ENCODE measurements at regions not wholly inside any gene's neighbourhood (a gene's known extent, or its start where the extent isn't known, plus 50 kb on each side); places are given as distances from the start of the nearest gene placed in this dataset.

DNA sequence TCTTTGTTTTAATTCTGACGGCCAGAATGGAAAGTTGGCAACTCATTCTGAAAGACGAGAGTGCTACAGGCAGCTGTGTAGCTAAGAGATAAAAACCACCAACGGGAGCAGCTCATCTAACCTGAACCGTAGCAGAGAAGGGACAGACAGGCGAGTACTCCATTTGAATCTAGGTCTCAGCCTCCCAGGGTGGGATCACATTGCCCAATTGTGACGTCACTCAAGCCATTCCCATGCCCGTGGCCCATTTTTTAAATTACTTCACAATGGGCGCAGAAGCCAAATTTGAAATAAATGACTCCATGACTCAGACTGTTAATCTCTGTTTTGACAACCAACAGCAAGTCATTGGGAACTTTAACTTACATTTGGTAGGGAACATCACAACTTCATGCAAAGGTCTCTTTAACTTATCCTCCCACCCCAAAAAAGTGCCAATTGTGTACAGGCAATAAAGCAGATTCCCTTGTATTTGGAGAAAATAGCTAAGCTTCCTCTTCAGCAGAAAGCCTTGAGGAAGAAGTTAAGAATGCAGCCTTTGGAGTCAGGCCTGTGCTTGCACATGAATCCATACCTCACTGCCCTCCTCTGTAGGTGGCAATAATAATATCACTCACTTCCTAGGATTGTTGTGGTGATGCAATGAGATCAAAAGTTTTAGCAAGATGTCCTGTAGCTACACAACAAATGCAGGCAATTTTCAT, 93.2 kb upstream of the KIF5B start:
- no peak overlapping the region for H3K23ac ChIP-seq (ENCODE audit: low read length in 2 of 2)
- H2BK15ac ChIP-seq (ENCODE audit: low read depth, poor library complexity, severe bottlenecking), result no peak overlapping the region
- H2AFZ ChIP-seq (ENCODE audit: low read depth, low read length), result no peak overlapping the region
- H2BK5ac ChIP-seq (ENCODE audit: low read depth, low read length, poor library complexity, severe bottlenecking), result no peak overlapping the region
- H3K9ac ChIP-seq (ENCODE audit: low read length), result peak overlapping the region; percentile 89
- no peak overlapping the region for H2BK120ac ChIP-seq (ENCODE audit: low read depth, low read length)
- no peak overlapping the region for H3K18ac ChIP-seq (ENCODE audit: low read depth in 1 of 2, low read length in 2 of 2)
- H3K14ac ChIP-seq (ENCODE audit: low read length in 2 of 2), result no peak overlapping the region
- no peak overlapping the region for H4K8ac ChIP-seq (ENCODE audit: low read length)
- peak overlapping the region; percentile 14 for H3K4me2 ChIP-seq (ENCODE audit: low read length, poor library complexity, severe bottlenecking)
- H3K27me3 ChIP-seq (ENCODE audit: control insufficient read depth in 1 of 2, insufficient read depth in 1 of 2, low read length in 2 of 2), result no peaks in the 10 kb centered on the region
- peaks cover 11% of the 10 kb centered on the region for H3K4me1 ChIP-seq (ENCODE audit: control insufficient read depth, insufficient read depth, low read depth, low read length)
- peak; percentile 75 for DNase-seq
- no peak overlapping the region for H2AK5ac ChIP-seq (ENCODE audit: low read length, severe bottlenecking)
- peak overlapping the region in 1 of 2 experiments; percentile 65 for H3K4me3 ChIP-seq (ENCODE audit: insufficient read depth in 1 of 2, low read depth in 1 of 2, low read length in 2 of 2)
- peak overlapping the region; percentile 73 for H3K27ac ChIP-seq (ENCODE audit: low read length, poor library complexity, severe bottlenecking)
- no peak overlapping the region for H3K4ac ChIP-seq (ENCODE audit: low read depth in 1 of 2, low read length in 2 of 2)
- 44% methylated on average over 8 of the region's 8 CpGs for WGBS
- H3K79me1 ChIP-seq (replicated peaks; ENCODE audit: low read length, poor library complexity, severe bottlenecking), result no peaks in the 10 kb centered on the region
- no peak overlapping the region for H4K91ac ChIP-seq (ENCODE audit: low read length)
- no peaks in the 10 kb centered on the region for H3K36me3 ChIP-seq (ENCODE audit: control insufficient read depth in 1 of 2, insufficient read depth in 2 of 2, low read depth in 1 of 2, low read length in 2 of 2)
- H2BK12ac ChIP-seq (ENCODE audit: low read length in 2 of 2), result no peak overlapping the region
- H3K9me3 ChIP-seq (ENCODE audit: control insufficient read depth, low read length), result peaks cover 5% of the 10 kb centered on the region

- H3K27ac ChIP-seq (ENCODE audit: low read length, poor library complexity, severe bottlenecking), result peak overlapping the region; percentile 73
- peaks cover 5% of the 10 kb centered on the region for H3K9me3 ChIP-seq (ENCODE audit: control insufficient read depth, low read length)
- no peak for DNase-seq
- H3K4me1 ChIP-seq (ENCODE audit: control insufficient read depth, insufficient read depth, low read depth, low read length), result peaks cover 11% of the 10 kb centered on the region
- peak overlapping the region; percentile 89 for H3K9ac ChIP-seq (ENCODE audit: low read length)
- H2BK15ac ChIP-seq (ENCODE audit: low read depth, poor library complexity, severe bottlenecking), result no peak overlapping the region
- peak overlapping the region in 1 of 2 experiments; percentile 65 for H3K4me3 ChIP-seq (ENCODE audit: insufficient read depth in 1 of 2, low read depth in 1 of 2, low read length in 2 of 2)
- H2BK12ac ChIP-seq (ENCODE audit: low read length in 2 of 2), result no peak overlapping the region
- H3K14ac ChIP-seq (ENCODE audit: low read length in 2 of 2), result no peak overlapping the region
- no peaks in the 10 kb centered on the region for H3K79me1 ChIP-seq (replicated peaks; ENCODE audit: low read length, poor library complexity, severe bottlenecking)
- no peak overlapping the region for H2BK120ac ChIP-seq (ENCODE audit: low read depth, low read length)
- peak overlapping the region; percentile 14 for H3K4me2 ChIP-seq (ENCODE audit: low read length, poor library complexity, severe bottlenecking)
- no peak overlapping the region for H2AFZ ChIP-seq (ENCODE audit: low read depth, low read length)
- WGBS, result 87% methylated on average over 4 of the region's 4 CpGs
- H3K18ac ChIP-seq (ENCODE audit: low read depth in 1 of 2, low read length in 2 of 2), result no peak overlapping the region
- H3K36me3 ChIP-seq (ENCODE audit: control insufficient read depth in 1 of 2, insufficient read depth in 2 of 2, low read depth in 1 of 2, low read length in 2 of 2), result no peaks in the 10 kb centered on the region
- H2AK5ac ChIP-seq (ENCODE audit: low read length, severe bottlenecking), result peak overlapping the region; percentile 16
- no peak overlapping the region for H3K23ac ChIP-seq (ENCODE audit: low read length in 2 of 2)
- H4K91ac ChIP-seq (ENCODE audit: low read length), result no peak overlapping the region
- H3K27me3 ChIP-seq (ENCODE audit: control insufficient read depth in 1 of 2, insufficient read depth in 1 of 2, low read length in 2 of 2), result no peaks in the 10 kb centered on the region
- H3K4ac ChIP-seq (ENCODE audit: low read depth in 1 of 2, low read length in 2 of 2), result no peak overlapping the region
- no peak overlapping the region for H4K8ac ChIP-seq (ENCODE audit: low read length)
- no peak overlapping the region for H2BK5ac ChIP-seq (ENCODE audit: low read depth, low read length, poor library complexity, severe bottlenecking)
Measured at GRCh38 chr10:32148864-32149251, 92.6 kb upstream of the KIF5B start.

- no peak overlapping the region for H3K18ac ChIP-seq (ENCODE audit: low read depth in 1 of 2, low read length in 2 of 2)
- H3K27me3 ChIP-seq (ENCODE audit: control insufficient read depth in 1 of 2, insufficient read depth in 1 of 2, low read length in 2 of 2), result no peaks in the 10 kb centered on the region
- H3K23ac ChIP-seq (ENCODE audit: low read length in 2 of 2), result no peak overlapping the region
- H4K91ac ChIP-seq (ENCODE audit: low read length), result no peak overlapping the region
- H3K36me3 ChIP-seq (ENCODE audit: control insufficient read depth in 1 of 2, insufficient read depth in 2 of 2, low read depth in 1 of 2, low read length in 2 of 2), result no peaks in the 10 kb centered on the region
- no peak overlapping the region for H2AFZ ChIP-seq (ENCODE audit: low read depth, low read length)
- H3K9ac ChIP-seq (ENCODE audit: low read length), result no peak overlapping the region
- H4K8ac ChIP-seq (ENCODE audit: low read length), result no peak overlapping the region
- no peak overlapping the region for H3K14ac ChIP-seq (ENCODE audit: low read length in 2 of 2)
- H3K27ac ChIP-seq (ENCODE audit: low read length, poor library complexity, severe bottlenecking), result no peak overlapping the region
- no peak overlapping the region for H2BK120ac ChIP-seq (ENCODE audit: low read depth, low read length)
- H2AK5ac ChIP-seq (ENCODE audit: low read length, severe bottlenecking), result no peak overlapping the region
- no peak overlapping the region for H2BK15ac ChIP-seq (ENCODE audit: low read depth, poor library complexity, severe bottlenecking)
- H3K4ac ChIP-seq (ENCODE audit: low read depth in 1 of 2, low read length in 2 of 2), result no peak overlapping the region
- no peak overlapping the region for H3K4me2 ChIP-seq (ENCODE audit: low read length, poor library complexity, severe bottlenecking)
- no peaks in the 10 kb centered on the region for H3K9me3 ChIP-seq (ENCODE audit: control insufficient read depth, low read length)
- peaks cover 11% of the 10 kb centered on the region for H3K4me1 ChIP-seq (ENCODE audit: control insufficient read depth, insufficient read depth, low read depth, low read length)
- H3K79me1 ChIP-seq (replicated peaks; ENCODE audit: low read length, poor library complexity, severe bottlenecking), result no peaks in the 10 kb centered on the region
- H2BK12ac ChIP-seq (ENCODE audit: low read length in 2 of 2), result no peak overlapping the region
- DNase-seq, result no peak
- H2BK5ac ChIP-seq (ENCODE audit: low read depth, low read length, poor library complexity, severe bottlenecking), result no peak overlapping the region
- 100% methylated on average over 1 of the region's 1 CpG for WGBS
- H3K4me3 ChIP-seq (ENCODE audit: insufficient read depth in 1 of 2, low read depth in 1 of 2, low read length in 2 of 2), result no peak overlapping the region
Measured at GRCh38 chr10:32147730-32148129, 91.5 kb upstream of the KIF5B start.

DNA sequence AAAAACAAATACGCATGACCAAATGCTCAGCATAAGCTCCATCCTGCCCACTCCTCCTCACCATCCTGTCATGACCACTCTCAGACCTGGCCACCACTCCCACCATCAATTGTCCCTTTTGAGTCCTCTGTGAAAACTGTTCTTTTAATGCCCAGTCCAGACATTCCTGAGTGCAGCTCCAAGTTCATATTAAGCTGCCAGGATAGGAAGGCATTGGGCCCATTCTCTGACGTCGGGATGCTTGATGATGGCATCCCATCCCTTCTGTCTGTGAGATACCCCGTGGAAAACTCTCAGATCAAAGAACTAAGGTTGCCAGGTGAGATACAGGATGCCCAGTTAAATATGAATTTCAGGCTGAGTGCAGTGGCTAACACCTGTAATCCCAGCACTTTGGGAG, 89.9 kb upstream of the KIF5B start:
- no peaks in the 10 kb centered on the region for H3K27me3 ChIP-seq (ENCODE audit: control insufficient read depth in 1 of 2, insufficient read depth in 1 of 2, low read length in 2 of 2)
- H3K4me2 ChIP-seq (ENCODE audit: low read length, poor library complexity, severe bottlenecking), result no peak overlapping the region
- H2BK5ac ChIP-seq (ENCODE audit: low read depth, low read length, poor library complexity, severe bottlenecking), result no peak overlapping the region
- H3K14ac ChIP-seq (ENCODE audit: low read length in 2 of 2), result no peak overlapping the region
- no peak overlapping the region for H3K4me3 ChIP-seq (ENCODE audit: insufficient read depth in 1 of 2, low read depth in 1 of 2, low read length in 2 of 2)
- H3K9ac ChIP-seq (ENCODE audit: low read length), result no peak overlapping the region
- H2BK12ac ChIP-seq (ENCODE audit: low read length in 2 of 2), result no peak overlapping the region
- H3K79me1 ChIP-seq (replicated peaks; ENCODE audit: low read length, poor library complexity, severe bottlenecking), result no peaks in the 10 kb centered on the region
- 92% methylated on average over 4 of the region's 4 CpGs for WGBS
- no peaks in the 10 kb centered on the region for H3K9me3 ChIP-seq (ENCODE audit: control insufficient read depth, low read length)
- no peak overlapping the region for H4K91ac ChIP-seq (ENCODE audit: low read length)
- H2AFZ ChIP-seq (ENCODE audit: low read depth, low read length), result no peak overlapping the region
- peaks cover 11% of the 10 kb centered on the region for H3K4me1 ChIP-seq (ENCODE audit: control insufficient read depth, insufficient read depth, low read depth, low read length)
- H4K8ac ChIP-seq (ENCODE audit: low read length), result no peak overlapping the region
- H2BK15ac ChIP-seq (ENCODE audit: low read depth, poor library complexity, severe bottlenecking), result no peak overlapping the region
- H2BK120ac ChIP-seq (ENCODE audit: low read depth, low read length), result no peak overlapping the region
- no peak overlapping the region for H3K4ac ChIP-seq (ENCODE audit: low read depth in 1 of 2, low read length in 2 of 2)
- H3K27ac ChIP-seq (ENCODE audit: low read length, poor library complexity, severe bottlenecking), result no peak overlapping the region
- DNase-seq, result no peak
- H3K23ac ChIP-seq (ENCODE audit: low read length in 2 of 2), result no peak overlapping the region
- H3K18ac ChIP-seq (ENCODE audit: low read depth in 1 of 2, low read length in 2 of 2), result no peak overlapping the region
- H3K36me3 ChIP-seq (ENCODE audit: control insufficient read depth in 1 of 2, insufficient read depth in 2 of 2, low read depth in 1 of 2, low read length in 2 of 2), result no peaks in the 10 kb centered on the region
- no peak overlapping the region for H2AK5ac ChIP-seq (ENCODE audit: low read length, severe bottlenecking)

All from mesenchymal stem cell (in vitro differentiated cells and primary cell).